CD14-positive monocyte (primary cell): ENCODE measurements at regions not wholly inside any gene's neighbourhood (a gene's known extent, or its start where the extent isn't known, plus 50 kb on each side); places are given as distances from the start of the nearest gene placed in this dataset.

Experiments
- DNase-seq, 3 donors: peaks; one replicate each; pipeline ENCODE4 v3.0.0-alpha.2; 2011 to 2022
- H2AFZ ChIP-seq: 2 replicates; pipeline ENCODE4 v1.6.0; 2012; ENCODE audit warnings: mild to moderate bottlenecking, low read depth, low read length, inconsistent platforms; ENCODE audit not compliant: insufficient read depth, poor library complexity, severe bottlenecking
- H3K27ac ChIP-seq, 2 donors: 1 replicate in 1 of 2; 2 replicates in 1 of 2; pipeline ENCODE4 v1.5.1; 2012 to 2013; ENCODE audit warnings: low read length in 2 of 2, control low read depth in 1 of 2, inconsistent platforms in 1 of 2, low read depth in 1 of 2, mild to moderate bottlenecking in 1 of 2
- H3K27me3 ChIP-seq, 2 donors: one replicate each; pipeline versions ENCODE4 v1.6.0 to v1.6.1; 2011 to 2013; ENCODE audit warnings: low read length in 2 of 2; ENCODE audit not compliant: control insufficient read depth in 2 of 2, insufficient read depth in 2 of 2
- H3K36me3 ChIP-seq, 2 donors: replicated peaks in 1 of 2; 1 replicate in 1 of 2; 2 replicates in 1 of 2; pipeline versions ENCODE4 v1.5.1 to v1.6.1; 2012 to 2013; ENCODE audit warnings: low read length in 2 of 2, control low read depth in 1 of 2, inconsistent platforms in 1 of 2, mild to moderate bottlenecking in 1 of 2; ENCODE audit not compliant: insufficient read depth in 2 of 2, control insufficient read depth in 1 of 2
- H3K4me1 ChIP-seq, 2 donors: 1 replicate in 1 of 2; 2 replicates in 1 of 2; pipeline versions ENCODE4 v1.5.1 to v1.6.1; 2012 to 2013; ENCODE audit warnings: low read length in 2 of 2, control low read depth in 1 of 2, inconsistent platforms in 1 of 2, mild to moderate bottlenecking in 1 of 2, moderate library complexity in 1 of 2; ENCODE audit not compliant: insufficient read depth in 2 of 2, control insufficient read depth in 1 of 2
- H3K4me2 ChIP-seq: replicated peaks from 2 replicates; pipeline ENCODE3; 2012; ENCODE audit warnings: low read length, moderate library complexity, mild to moderate bottlenecking; ENCODE audit not compliant: poor library complexity, severe bottlenecking; ENCODE audit errors: extremely low read depth
- H3K4me3 ChIP-seq, 3 experiments: fragments of 200-600 bp in 1 of 3; sonication (generic) in 1 of 3; replicated peaks in 1 of 3; 1 replicate in 2 of 3; 2 replicates in 1 of 3; pipeline ENCODE4 v1.5.1; 2011 to 2013; ENCODE audit warnings: low read length in 3 of 3, mild to moderate bottlenecking in 3 of 3, control low read depth in 2 of 3, low read depth in 2 of 3, inconsistent platforms in 1 of 3, moderate library complexity in 1 of 3
- H3K79me2 ChIP-seq: 2 replicates; pipeline ENCODE4 v1.6.0; 2012; ENCODE audit warnings: mild to moderate bottlenecking, control low read depth, inconsistent platforms, low read length, moderate library complexity; ENCODE audit not compliant: insufficient read depth
- H3K9ac ChIP-seq: 2 replicates; pipeline ENCODE4 v1.6.0; 2017; ENCODE audit warnings: low read length, mild to moderate bottlenecking; ENCODE audit not compliant: insufficient read depth, poor library complexity, severe bottlenecking
- H3K9me3 ChIP-seq, 2 donors: replicated peaks in 1 of 2; 1 replicate in 1 of 2; 2 replicates in 1 of 2; pipeline versions ENCODE4 v1.5.1 to v1.6.1; 2012 to 2013; ENCODE audit warnings: low read length in 2 of 2, control low read depth in 1 of 2; ENCODE audit not compliant: control insufficient read depth in 1 of 2, insufficient read depth in 1 of 2
- H4K20me1 ChIP-seq: 2 replicates; pipeline ENCODE4 v1.6.0; 2012; ENCODE audit warnings: mild to moderate bottlenecking, low read length, control low read depth, moderate library complexity; ENCODE audit not compliant: insufficient read depth
- H3K27ac Mint-ChIP-seq, 7 donors: one replicate each; pipeline ENCODE4 v1.8.0; 2020; ENCODE audit warnings: mild to moderate bottlenecking in 7 of 7, mixed read lengths in 7 of 7, moderate library complexity in 6 of 7, inconsistent platforms in 2 of 7
- H3K27me3 Mint-ChIP-seq, 3 donors: one replicate each; pipeline ENCODE4 v1.8.0; 2021 to 2022; ENCODE audit warnings: low read depth in 3 of 3, mild to moderate bottlenecking in 3 of 3, mixed read lengths in 3 of 3, moderate library complexity in 3 of 3, inconsistent platforms in 1 of 3
- H3K36me3 Mint-ChIP-seq, 2 donors: one replicate each; pipeline ENCODE4 v1.8.0; 2020; ENCODE audit warnings: mixed read lengths in 2 of 2, inconsistent platforms in 1 of 2, mild to moderate bottlenecking in 1 of 2
- H3K4me1 Mint-ChIP-seq: one replicate; pipeline ENCODE4 v1.8.0; 2020; ENCODE audit warnings: mild to moderate bottlenecking, mixed read lengths
- H3K4me3 Mint-ChIP-seq, 2 donors: one replicate each; pipeline ENCODE4 v1.8.0; 2020; ENCODE audit warnings: mild to moderate bottlenecking in 2 of 2, mixed read lengths in 2 of 2, moderate library complexity in 1 of 2
- H3K9me3 Mint-ChIP-seq, 7 donors: one replicate each; pipeline ENCODE4 v1.8.0; 2020 to 2022; ENCODE audit warnings: mixed read lengths in 7 of 7, mild to moderate bottlenecking in 6 of 7, moderate library complexity in 6 of 7, inconsistent platforms in 2 of 7
- CTCF ChIP-seq: fragments of 200-600 bp; IDR thresholded peaks from one replicate; pipeline ENCODE4 v1.8.0; 2022; ENCODE audit warnings: antibody characterized with exemption, mild to moderate bottlenecking
- WGBS: methylation state at CpG from one replicate; pipeline ENCODE4 v1.1.5; 2013; ENCODE audit warnings: missing lambda C conversion rate; ENCODE audit not compliant: insufficient coverage; 5-methylcytosine and 5-hydroxymethylcytosine counted together
- intact Hi-C, 2 donors: fragments of 100-400 bp; cut with micrococcal nuclease; formaldehyde crosslinking; loops; one replicate each; pipeline versions ENCODE4 v1.15.0 to v1.15.1; 2023

DNA sequence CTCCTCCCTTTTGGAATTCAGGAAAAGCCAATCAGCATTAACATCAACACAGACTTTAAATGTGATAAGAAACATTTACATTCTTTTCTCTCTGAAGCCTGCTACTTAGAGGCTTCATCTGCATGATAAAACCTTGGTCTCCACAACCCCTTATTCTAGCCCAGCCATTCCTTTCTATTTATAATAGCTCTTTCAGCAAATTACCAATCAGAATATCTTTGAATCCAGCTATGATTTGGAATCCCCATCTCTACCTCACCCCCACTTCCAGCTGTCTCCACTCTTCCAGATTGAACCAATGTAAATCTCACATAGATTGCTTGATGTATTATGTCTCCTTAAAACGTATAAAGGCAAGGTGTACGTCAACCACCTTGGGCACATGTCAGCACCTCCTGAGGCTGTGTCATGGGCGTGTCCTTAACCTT lies 139.7 kb downstream of the TUSC7 start:
- H3K27me3 Mint-ChIP-seq: peaks cover 3% of the 10 kb centered on the region in 3 donors
- H3K4me1 Mint-ChIP-seq: no peaks in the 10 kb centered on the region
- H3K27ac ChIP-seq: no peak overlapping the region
- WGBS: 50% methylated on average over 1 of the region's 3 CpGs
- H3K4me2 ChIP-seq: no peak overlapping the region
- no peaks in the 10 kb centered on the region for H4K20me1 ChIP-seq
- no peaks in the 10 kb centered on the region for H3K4me1 ChIP-seq
- no peaks in the 10 kb centered on the region for H3K36me3 Mint-ChIP-seq
- H3K4me3 Mint-ChIP-seq: no peak overlapping the region
- peaks cover 0 to 9% (median 5%) of the 10 kb centered on the region in 7 donors for H3K9me3 Mint-ChIP-seq
- no peak overlapping the region for H3K4me3 ChIP-seq
- no peaks in the 10 kb centered on the region for H3K36me3 ChIP-seq
- no peaks in the 10 kb centered on the region for H3K79me2 ChIP-seq
- intact Hi-C loops: no loop called here
- no peak overlapping the region for H2AFZ ChIP-seq
- H3K9me3 ChIP-seq: no peaks in the 10 kb centered on the region
- no peak overlapping the region for H3K9ac ChIP-seq
- H3K27ac Mint-ChIP-seq: no peak overlapping the region
- no peaks in the 10 kb centered on the region for H3K27me3 ChIP-seq
- TF ChIP-seq CTCF: no peak
- DNase-seq: no peak

DNA sequence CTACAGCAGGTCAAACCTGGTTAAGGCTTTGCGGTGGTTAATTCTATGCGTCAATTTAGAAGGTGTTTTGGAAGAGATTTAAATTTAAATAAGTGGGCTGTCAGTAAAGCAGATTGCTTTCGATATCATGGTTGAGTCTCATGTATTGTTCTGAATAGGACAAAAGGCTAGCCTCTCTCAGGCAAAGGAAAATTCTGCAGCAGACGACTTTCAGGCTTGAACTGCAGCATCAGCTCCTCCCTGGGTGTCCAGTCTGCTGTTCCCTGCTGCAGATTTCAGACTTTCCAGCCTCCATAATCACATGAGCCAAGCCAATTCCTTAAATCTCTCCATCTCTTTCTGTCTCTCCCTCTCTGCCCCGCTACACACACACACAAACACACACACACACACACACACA lies 143.2 kb downstream of the TUSC7 start:
- no peaks in the 10 kb centered on the region for H3K36me3 ChIP-seq
- no peak overlapping the region for H3K27ac Mint-ChIP-seq
- no peak overlapping the region for H2AFZ ChIP-seq
- no peak overlapping the region for H3K4me3 ChIP-seq
- no peaks in the 10 kb centered on the region for H3K36me3 Mint-ChIP-seq
- H3K4me1 Mint-ChIP-seq: no peaks in the 10 kb centered on the region
- DNase-seq: no peak
- H3K4me3 Mint-ChIP-seq: no peak overlapping the region
- WGBS: 90% methylated on average over 4 of the region's 5 CpGs
- TF ChIP-seq CTCF: no peak
- H3K9me3 ChIP-seq: no peaks in the 10 kb centered on the region
- no peak overlapping the region for H3K4me2 ChIP-seq
- H3K79me2 ChIP-seq: no peaks in the 10 kb centered on the region
- H3K27ac ChIP-seq: no peak overlapping the region
- H3K27me3 Mint-ChIP-seq: peaks cover 3% of the 10 kb centered on the region in 3 donors
- no peaks in the 10 kb centered on the region for H3K4me1 ChIP-seq
- H4K20me1 ChIP-seq: no peaks in the 10 kb centered on the region
- no peak overlapping the region for H3K9ac ChIP-seq
- intact Hi-C loops: no loop called here
- no peaks in the 10 kb centered on the region for H3K27me3 ChIP-seq
- H3K9me3 Mint-ChIP-seq: peaks cover 0 to 9% (median 4%) of the 10 kb centered on the region in 7 donors
